SW 1271 (cell line): ENCODE measurements at regions not wholly inside any gene's neighbourhood (a gene's known extent, or its start where the extent isn't known, plus 50 kb on each side); places are given as distances from the start of the nearest gene placed in this dataset.

Experiments used
- DNase-seq, 2 experiments: peaks; one replicate each; lab custom pipeline; 2025; lab: John Stamatoyannopoulos, UW

GRCh38 chr2:157056200-157056676, 201.3 kb upstream of the GALNT5 start:
- DNase-seq: no peak

GRCh38 chr2:157058161-157058560, 199.3 kb upstream of the GALNT5 start:
- no peak for DNase-seq

- no peak for DNase-seq
Observed at GRCh38 chr2:157059036-157059435, 198.5 kb upstream of the GALNT5 start.

- DNase-seq: no peak
Observed at GRCh38 chr2:157061799-157062198, 195.7 kb upstream of the GALNT5 start.

- no peak for DNase-seq
Observed at GRCh38 chr2:157067562-157067961, 189.9 kb upstream of the GALNT5 start.

GRCh38 chr2:157068237-157068636, 189.3 kb upstream of the GALNT5 start:
- no peak for DNase-seq

GRCh38 chr2:157075924-157076323, 181.6 kb upstream of the GALNT5 start:
- no peak for DNase-seq

- DNase-seq: no peak
Observed at GRCh38 chr2:157076526-157077161, 180.9 kb upstream of the GALNT5 start.

- no peak for DNase-seq
Observed at GRCh38 chr2:157077753-157078350, 179.7 kb upstream of the GALNT5 start.

GRCh38 chr2:157082950-157083349, 174.6 kb upstream of the GALNT5 start:
- DNase-seq: no peak

GRCh38 chr2:157085522-157085921, 172.0 kb upstream of the GALNT5 start:
- no peak for DNase-seq

- DNase-seq: no peak
Observed at GRCh38 chr2:157087373-157088002, 170.0 kb upstream of the GALNT5 start.

GRCh38 chr2:157093666-157094065, 163.8 kb upstream of the GALNT5 start:
- peak in 1 of 2 experiments; percentile 4 for DNase-seq

- no peak for DNase-seq
Observed at GRCh38 chr2:157105372-157105771, 152.1 kb upstream of the GALNT5 start.

GRCh38 chr2:157106950-157107349, 150.6 kb upstream of the GALNT5 start:
- no peak for DNase-seq

- DNase-seq: no peak
Observed at GRCh38 chr2:157107460-157107859, 150.0 kb upstream of the GALNT5 start.

- DNase-seq: no peak
Observed at GRCh38 chr2:157107877-157108276, 149.6 kb upstream of the GALNT5 start.

- no peak for DNase-seq
Observed at GRCh38 chr2:157122776-157123175, 134.7 kb upstream of the GALNT5 start.

- no peak for DNase-seq
Observed at GRCh38 chr2:157124731-157125130, 132.8 kb upstream of the GALNT5 start.

GRCh38 chr2:157125685-157126084, 131.8 kb upstream of the GALNT5 start:
- DNase-seq: no peak

- DNase-seq: no peak
Observed at GRCh38 chr2:157127249-157128012, 130.1 kb upstream of the GALNT5 start.

GRCh38 chr2:157143901-157144300, 113.6 kb upstream of the GALNT5 start:
- no peak for DNase-seq

GRCh38 chr2:157149270-157149669, 108.2 kb upstream of the GALNT5 start:
- DNase-seq: no peak
